Activated CD8-positive, alpha-beta T cell treated with anti-CD3 and anti-CD28 coated beads for 36 hours (primary cell): ENCODE measurements at regions not wholly inside any gene's neighbourhood (a gene's known extent, or its start where the extent isn't known, plus 50 kb on each side); places are given as distances from the start of the nearest gene placed in this dataset.
A peak's percentile ranks its signal among the peaks of the same experiment; 100 is the strongest.

Experiments used
- ATAC-seq: fragments of 200-7000 bp; cut with Tn5 transposase; one replicate; pipeline ENCODE4 v1.10.0; 2021; ENCODE audit warnings: mild to moderate bottlenecking, moderate library complexity
- CTCF ChIA-PET: fragments of 350-600 bp; sonication (Branson Sonifier 250); formaldehyde crosslinking; loops from one replicate; lab custom pipeline; 2021; ENCODE audit warnings: antibody characterized with exemption; lab: Charles Lee
- POLR2A ChIA-PET: fragments of 350-600 bp; sonication (Branson Sonifier 250); formaldehyde crosslinking; loops from one replicate; lab custom pipeline; 2021; ENCODE audit warnings: antibody characterized with exemption; lab: Charles Lee
- DNase-seq: peaks from one replicate; pipeline ENCODE4 v3.0.0-alpha.2; 2020
- H3K27ac Mint-ChIP-seq: one replicate; pipeline ENCODE4 v1.8.0; 2021; ENCODE audit warnings: mild to moderate bottlenecking, mixed read lengths
- H3K27me3 Mint-ChIP-seq: one replicate; pipeline ENCODE4 v1.8.0; 2021; ENCODE audit warnings: mixed read lengths
- H3K36me3 Mint-ChIP-seq: one replicate; pipeline ENCODE4 v1.8.0; 2021; ENCODE audit warnings: low read depth, mixed read lengths
- H3K4me1 Mint-ChIP-seq: one replicate; pipeline ENCODE4 v1.8.0; 2021; ENCODE audit warnings: low read depth, mixed read lengths
- H3K4me3 Mint-ChIP-seq: one replicate; pipeline ENCODE4 v1.8.0; 2021; ENCODE audit warnings: mild to moderate bottlenecking, moderate library complexity, mixed read lengths
- H3K9me3 Mint-ChIP-seq: one replicate; pipeline ENCODE4 v1.8.0; 2021; ENCODE audit warnings: mixed read lengths
- intact Hi-C: fragments of 100-400 bp; cut with micrococcal nuclease; formaldehyde crosslinking; loops from one replicate; pipeline ENCODE4 v1.10.0; 2022
- TF ChIP-seq, protein P1 (sequence below): fragments of 200-600 bp; IDR thresholded peaks from one replicate; pipeline ENCODE4 v1.8.0; 2022; ENCODE audit warnings: antibody characterized with exemption, mild to moderate bottlenecking

DNA sequence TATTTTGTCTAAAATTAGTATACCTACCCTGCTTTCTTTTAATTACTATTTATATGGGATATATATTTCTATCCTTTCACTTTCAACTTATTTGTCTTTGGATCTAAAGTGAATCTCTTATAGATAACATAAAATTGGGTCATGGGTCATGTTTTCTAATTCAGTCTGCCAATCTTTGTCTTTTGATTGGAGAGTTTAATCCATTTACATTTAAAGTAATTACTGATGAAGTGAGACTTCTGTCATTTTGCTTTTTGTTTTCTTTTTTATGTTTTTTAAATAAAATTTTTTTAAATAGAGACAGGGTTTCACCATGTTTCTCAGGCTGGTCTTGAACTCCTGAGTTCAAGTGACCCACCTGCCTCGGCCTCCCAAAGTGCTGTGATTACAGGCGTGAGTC is 50.5 kb upstream of the PRDM1 start:
- ATAC-seq (no peak), DNase-seq (no peak)
- POLR2A ChIA-PET, result no interaction called here
- H3K36me3 Mint-ChIP-seq, result peaks cover 8% of the 10 kb centered on the region
- no peaks in the 10 kb centered on the region for H3K27me3 Mint-ChIP-seq
- H3K9me3 Mint-ChIP-seq, result peaks cover 17% of the 10 kb centered on the region
- CTCF ChIA-PET, result interaction anchor here (1.1 kb wide), 1 partner anchor 45 kb away, joined by 3 read pairs; no protein-coding TSS in a partner anchor
- TF ChIP-seq, protein P1, sequence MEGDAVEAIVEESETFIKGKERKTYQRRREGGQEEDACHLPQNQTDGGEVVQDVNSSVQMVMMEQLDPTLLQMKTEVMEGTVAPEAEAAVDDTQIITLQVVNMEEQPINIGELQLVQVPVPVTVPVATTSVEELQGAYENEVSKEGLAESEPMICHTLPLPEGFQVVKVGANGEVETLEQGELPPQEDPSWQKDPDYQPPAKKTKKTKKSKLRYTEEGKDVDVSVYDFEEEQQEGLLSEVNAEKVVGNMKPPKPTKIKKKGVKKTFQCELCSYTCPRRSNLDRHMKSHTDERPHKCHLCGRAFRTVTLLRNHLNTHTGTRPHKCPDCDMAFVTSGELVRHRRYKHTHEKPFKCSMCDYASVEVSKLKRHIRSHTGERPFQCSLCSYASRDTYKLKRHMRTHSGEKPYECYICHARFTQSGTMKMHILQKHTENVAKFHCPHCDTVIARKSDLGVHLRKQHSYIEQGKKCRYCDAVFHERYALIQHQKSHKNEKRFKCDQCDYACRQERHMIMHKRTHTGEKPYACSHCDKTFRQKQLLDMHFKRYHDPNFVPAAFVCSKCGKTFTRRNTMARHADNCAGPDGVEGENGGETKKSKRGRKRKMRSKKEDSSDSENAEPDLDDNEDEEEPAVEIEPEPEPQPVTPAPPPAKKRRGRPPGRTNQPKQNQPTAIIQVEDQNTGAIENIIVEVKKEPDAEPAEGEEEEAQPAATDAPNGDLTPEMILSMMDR, result no peak
- H3K27ac Mint-ChIP-seq, result no peak overlapping the region
- peaks cover 9% of the 10 kb centered on the region for H3K4me1 Mint-ChIP-seq
- H3K4me3 Mint-ChIP-seq, result no peak overlapping the region
- intact Hi-C loops, result no loop called here

DNA sequence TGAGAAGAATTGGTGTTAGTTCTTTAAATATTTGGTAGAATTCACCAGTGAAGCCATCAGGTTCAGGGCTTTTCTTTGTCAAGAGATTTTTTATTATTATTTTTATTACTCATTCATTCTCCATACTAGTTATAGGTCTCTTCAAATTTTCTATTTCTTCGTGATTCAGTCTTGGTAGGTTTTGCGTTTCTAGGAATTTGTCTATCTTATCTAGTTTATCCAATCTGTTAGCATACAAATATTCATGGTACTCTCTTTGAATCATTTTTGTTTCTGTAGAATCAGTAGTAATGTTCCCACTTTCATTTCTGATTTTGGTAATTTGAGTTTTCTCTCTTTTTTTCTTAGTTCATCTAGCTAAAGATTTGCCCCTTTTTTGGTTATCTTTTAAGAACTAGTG is 52.3 kb upstream of the PRDM1 start:
- Mint-ChIP-seq H3K36me3 (peaks cover 8% of the 10 kb centered on the region), H3K9me3 (peaks cover 17% of the 10 kb centered on the region), H3K4me1 (peaks cover 9% of the 10 kb centered on the region), H3K27me3 (peaks cover 8% of the 10 kb centered on the region), H3K4me3 (no peak overlapping the region), H3K27ac (no peak overlapping the region)
- DNase-seq (no peak), ATAC-seq (no peak)
- CTCF ChIA-PET, result no interaction called here
- intact Hi-C loops, result no loop called here
- TF ChIP-seq, protein P1, result no peak
- POLR2A ChIA-PET, result no interaction called here

DNA sequence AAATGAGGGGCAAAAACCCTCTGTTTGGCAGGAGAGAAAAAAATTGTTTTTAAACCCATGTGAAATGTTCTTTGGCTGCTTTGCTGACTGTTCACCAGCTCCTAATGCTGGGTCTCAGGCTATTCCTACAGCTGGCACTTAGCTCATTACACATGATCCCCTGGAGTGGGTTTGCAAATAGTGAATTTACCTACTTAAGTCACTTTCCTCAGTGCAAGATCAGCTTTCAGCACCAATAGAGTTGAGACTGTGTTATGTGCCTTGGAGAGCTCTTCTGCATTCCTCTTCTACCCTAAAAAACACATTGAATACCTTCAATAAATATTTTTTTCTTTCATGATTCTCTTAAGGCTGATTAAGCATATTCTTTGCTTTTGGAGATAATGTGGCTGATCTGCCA is 58.4 kb upstream of the PRDM1 start:
- CTCF ChIA-PET, result no interaction called here
- TF ChIP-seq, protein P1, result no peak
- H3K27ac Mint-ChIP-seq, result no peak overlapping the region
- no peak for DNase-seq
- H3K36me3 Mint-ChIP-seq, result no peaks in the 10 kb centered on the region
- peaks cover 31% of the 10 kb centered on the region for H3K27me3 Mint-ChIP-seq
- H3K4me1 Mint-ChIP-seq, result peaks cover 14% of the 10 kb centered on the region
- no peaks in the 10 kb centered on the region for H3K9me3 Mint-ChIP-seq
- H3K4me3 Mint-ChIP-seq, result no peak overlapping the region
- POLR2A ChIA-PET, result no interaction called here
- ATAC-seq, result no peak
- intact Hi-C loops, result no loop called here

DNA sequence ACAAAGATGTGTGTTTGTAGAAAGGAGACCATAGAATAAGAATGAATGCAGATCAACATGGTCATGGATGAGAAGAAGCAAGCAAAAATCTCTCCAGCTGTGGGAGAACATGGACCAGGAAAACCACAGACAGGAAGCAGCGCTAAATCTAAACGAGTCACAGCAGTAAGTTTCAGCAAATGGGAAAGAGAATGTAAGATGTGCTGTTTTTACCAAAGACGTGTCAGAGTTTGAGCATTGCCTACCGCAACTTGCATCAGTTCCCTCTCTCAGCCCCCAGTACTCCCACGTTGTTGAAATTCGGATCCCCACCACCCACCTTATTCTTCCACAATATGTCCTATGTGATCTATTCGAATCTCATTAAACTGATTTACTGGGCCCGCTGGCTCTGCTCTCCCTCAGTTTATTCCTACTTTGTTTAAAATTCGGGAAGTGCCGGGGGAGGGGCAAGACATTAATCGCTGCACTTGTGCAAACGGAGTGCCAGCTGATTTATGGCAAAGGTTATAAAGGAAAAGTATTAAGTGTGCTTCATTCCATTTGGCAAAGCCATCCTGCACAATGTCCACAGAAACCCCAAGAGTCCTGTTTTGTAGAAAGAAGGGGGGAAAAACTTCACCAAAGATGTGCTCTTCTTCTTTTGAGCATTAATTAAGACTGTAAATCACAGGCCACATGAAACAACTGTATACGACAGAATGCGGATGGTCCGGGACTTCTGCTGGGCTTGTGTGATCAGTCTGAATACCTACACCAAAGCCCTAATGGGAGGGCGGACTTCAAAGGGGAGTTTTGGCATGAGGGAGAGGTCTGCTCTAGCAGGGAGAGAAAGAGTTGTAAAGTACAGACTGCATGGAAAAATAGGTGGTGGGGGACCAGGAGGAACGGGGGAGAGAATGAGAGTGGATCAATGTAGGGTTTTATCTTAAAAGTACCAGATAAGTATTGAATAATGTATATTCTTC is 59.1 kb upstream of the PRDM1 start:
- H3K36me3 Mint-ChIP-seq, result no peaks in the 10 kb centered on the region
- peaks cover 31% of the 10 kb centered on the region for H3K27me3 Mint-ChIP-seq
- ATAC-seq, result no peak
- TF ChIP-seq, protein P1, result no peak
- no peak overlapping the region for H3K4me3 Mint-ChIP-seq
- H3K4me1 Mint-ChIP-seq, result peaks cover 14% of the 10 kb centered on the region
- POLR2A ChIA-PET, result no interaction called here
- no peaks in the 10 kb centered on the region for H3K9me3 Mint-ChIP-seq
- CTCF ChIA-PET, result no interaction called here
- DNase-seq, result peak; percentile 15
- no peak overlapping the region for H3K27ac Mint-ChIP-seq
- intact Hi-C loops, result no loop called here

DNA sequence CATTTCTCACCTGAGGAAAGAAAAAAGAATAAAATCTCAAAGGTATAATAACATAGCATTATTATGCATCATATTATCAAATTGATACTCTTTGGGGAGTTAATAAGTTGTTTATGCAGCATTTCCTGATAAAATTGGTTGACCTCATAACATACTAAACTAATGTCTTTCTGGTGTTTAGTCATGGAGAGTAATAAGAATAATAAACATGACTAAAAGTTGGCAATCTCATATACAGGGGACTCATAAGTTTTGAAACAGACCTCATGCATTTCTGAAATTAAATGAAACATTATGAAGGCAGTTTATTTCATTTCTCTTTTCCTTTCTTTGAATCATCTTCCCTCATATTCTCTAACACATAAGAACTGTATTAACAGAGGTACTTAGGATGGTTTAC is 60.5 kb upstream of the PRDM1 start:
- Mint-ChIP-seq H3K4me1 (peaks cover 14% of the 10 kb centered on the region), H3K9me3 (no peaks in the 10 kb centered on the region), H3K27ac (no peak overlapping the region), H3K36me3 (no peaks in the 10 kb centered on the region), H3K4me3 (no peak overlapping the region), H3K27me3 (peaks cover 34% of the 10 kb centered on the region)
- CTCF ChIA-PET, result no interaction called here
- TF ChIP-seq, protein P1, result no peak
- DNase-seq, result no peak
- POLR2A ChIA-PET, result no interaction called here
- no peak for ATAC-seq
- intact Hi-C loops, result no loop called here
